Osteocyte (in vitro differentiated cells): ENCODE measurements at regions not wholly inside any gene's neighbourhood (a gene's known extent, or its start where the extent isn't known, plus 50 kb on each side); places are given as distances from the start of the nearest gene placed in this dataset.

Experiments
- DNase-seq: peaks from one replicate; pipeline ENCODE4 v3.0.0; 2021; ENCODE audit warnings: mixed read lengths; ENCODE audit not compliant: unreplicated experiment; ENCODE audit errors: extremely low spot score
- H3K27ac Mint-ChIP-seq: one replicate; pipeline ENCODE4 v1.8.0; 2021; ENCODE audit warnings: mild to moderate bottlenecking, mixed read lengths; ENCODE audit not compliant: unreplicated experiment
- H3K27me3 Mint-ChIP-seq: one replicate; pipeline ENCODE4 v1.8.0; 2021; ENCODE audit warnings: mixed read lengths; ENCODE audit not compliant: unreplicated experiment
- H3K36me3 Mint-ChIP-seq: one replicate; pipeline ENCODE4 v1.8.0; 2021; ENCODE audit warnings: mixed read lengths; ENCODE audit not compliant: unreplicated experiment
- H3K4me1 Mint-ChIP-seq: one replicate; pipeline ENCODE4 v1.8.0; 2021; ENCODE audit warnings: mixed read lengths; ENCODE audit not compliant: unreplicated experiment
- H3K4me3 Mint-ChIP-seq: one replicate; pipeline ENCODE4 v1.8.0; 2021; ENCODE audit warnings: mild to moderate bottlenecking, moderate library complexity, mixed read lengths; ENCODE audit not compliant: unreplicated experiment
- H3K9me3 Mint-ChIP-seq: one replicate; pipeline ENCODE4 v1.8.0; 2021; ENCODE audit warnings: mixed read lengths; ENCODE audit not compliant: unreplicated experiment
- CTCF ChIP-seq: fragments of 200-600 bp; sonication (generic); IDR thresholded peaks from 2 replicates; pipeline ENCODE4 v1.5.0; 2021; ENCODE audit warnings: antibody characterized with exemption, mild to moderate bottlenecking, moderate library complexity

DNA sequence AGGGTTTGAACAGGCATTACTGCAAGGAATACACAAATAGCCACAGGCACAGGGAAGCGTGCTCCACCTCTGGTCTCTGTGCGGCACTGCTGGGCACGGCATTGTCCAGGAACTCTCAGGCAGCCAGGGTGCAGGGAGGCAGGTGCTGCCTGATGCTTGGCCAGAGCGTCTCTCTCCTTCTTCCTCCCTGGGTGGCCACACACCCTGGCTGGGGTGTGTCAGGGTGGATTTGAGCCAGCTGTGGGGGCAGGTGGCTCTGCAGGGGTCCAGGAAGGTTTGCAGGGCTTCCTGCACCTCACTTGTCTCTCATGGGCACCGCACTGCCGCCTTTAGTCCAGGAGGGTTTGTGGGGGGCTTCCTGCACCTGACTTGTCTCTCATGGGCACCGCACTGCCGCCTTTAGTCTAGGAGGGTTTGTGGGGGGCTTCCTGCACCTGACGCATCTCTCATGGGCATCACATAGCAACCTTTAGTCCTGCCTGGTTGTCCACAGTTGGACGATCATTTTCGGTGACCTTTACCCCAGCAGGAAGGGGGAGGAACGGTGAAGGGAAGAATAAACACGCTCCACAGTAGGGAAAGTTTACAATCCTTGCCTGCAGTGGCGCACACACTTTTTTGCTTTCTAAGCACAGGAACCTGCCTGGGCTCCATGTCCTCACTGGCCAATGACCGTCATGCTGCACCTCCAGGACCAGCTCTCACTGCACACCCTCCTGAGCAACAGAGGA, 332.9 kb downstream of the EIPR1 start:
- Mint-ChIP-seq H3K4me3 (no peak overlapping the region), H3K9me3 (peaks cover 5% of the 10 kb centered on the region), H3K27ac (no peak overlapping the region), H3K36me3 (no peaks in the 10 kb centered on the region), H3K27me3 (no peaks in the 10 kb centered on the region), H3K4me1 (peaks cover 13% of the 10 kb centered on the region)
- no peak for TF ChIP-seq CTCF
- no peak for DNase-seq

DNA sequence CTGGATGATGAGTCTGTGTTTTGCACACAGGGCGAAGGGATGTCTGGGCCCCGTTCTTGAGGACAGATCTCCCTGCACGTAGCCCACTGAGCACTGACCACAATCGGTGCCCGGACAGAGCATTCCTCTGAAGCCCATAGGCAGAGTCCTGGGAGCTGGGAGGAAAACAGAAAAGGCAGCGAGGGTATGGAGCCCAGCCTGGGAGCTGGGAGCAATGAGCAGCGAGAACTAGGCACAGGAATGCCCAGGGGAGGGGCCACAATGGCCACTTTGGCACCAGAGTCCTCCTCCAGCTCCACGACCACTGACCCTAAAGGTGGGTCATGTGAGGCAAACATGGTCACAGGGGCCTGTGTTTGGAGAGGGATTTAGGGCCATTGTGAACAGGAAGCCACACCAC, 333.9 kb downstream of the EIPR1 start:
- TF ChIP-seq CTCF, result no peak
- H3K27me3 Mint-ChIP-seq, result no peaks in the 10 kb centered on the region
- no peak for DNase-seq
- no peak overlapping the region for H3K4me3 Mint-ChIP-seq
- H3K9me3 Mint-ChIP-seq, result peaks cover 5% of the 10 kb centered on the region
- no peak overlapping the region for H3K27ac Mint-ChIP-seq
- H3K4me1 Mint-ChIP-seq, result peaks cover 13% of the 10 kb centered on the region
- H3K36me3 Mint-ChIP-seq, result no peaks in the 10 kb centered on the region

DNA sequence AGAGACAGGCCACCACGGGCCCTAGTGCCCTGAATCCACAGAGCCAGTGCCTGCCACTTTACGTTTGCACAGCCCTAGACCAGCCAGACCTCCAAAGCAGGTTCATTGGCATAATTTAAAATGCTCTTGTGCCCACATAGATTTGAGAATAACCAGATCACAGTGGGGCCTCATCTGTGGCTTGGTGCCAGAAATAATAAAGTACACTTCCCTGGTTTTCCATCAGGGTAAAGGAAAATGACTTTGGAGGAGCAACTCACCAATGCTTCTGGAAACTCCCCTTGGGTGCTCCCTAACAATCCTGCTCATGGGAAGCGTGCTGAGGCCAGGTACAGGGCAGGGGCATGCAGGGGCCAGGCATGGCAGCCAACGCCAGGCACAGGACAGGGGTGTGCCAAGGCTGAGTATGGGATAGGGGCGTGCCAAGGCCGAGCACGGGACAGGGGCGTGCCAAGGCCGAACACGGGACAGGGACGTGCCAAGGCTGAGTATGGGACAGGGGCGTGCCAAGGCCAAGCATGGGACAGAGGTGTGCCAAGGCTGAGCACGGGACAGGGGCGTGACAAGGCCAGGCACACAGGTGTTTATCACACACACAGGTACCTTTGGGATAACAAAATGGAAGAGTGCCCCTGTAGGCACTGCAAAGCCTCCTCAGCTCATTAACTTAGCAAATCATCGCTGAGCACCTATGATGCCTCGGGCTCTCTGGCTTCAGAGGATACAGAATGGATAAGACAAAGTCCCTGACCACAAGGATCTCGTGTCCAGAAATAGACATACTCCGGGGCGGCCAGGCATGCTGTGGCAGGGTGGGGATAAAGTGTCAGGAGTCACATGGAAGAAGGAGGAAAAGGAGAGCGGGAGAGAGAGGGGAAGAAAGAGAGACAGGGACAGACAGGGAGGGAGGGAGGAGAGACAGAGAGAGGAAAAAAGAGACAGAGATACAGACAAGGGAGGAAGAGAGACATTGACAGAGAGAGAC, 334.7 kb downstream of the EIPR1 start:
- no peak overlapping the region for H3K4me3 Mint-ChIP-seq
- no peaks in the 10 kb centered on the region for H3K36me3 Mint-ChIP-seq
- TF ChIP-seq CTCF, result no peak
- H3K27me3 Mint-ChIP-seq, result no peaks in the 10 kb centered on the region
- DNase-seq, result no peak
- no peak overlapping the region for H3K27ac Mint-ChIP-seq
- H3K4me1 Mint-ChIP-seq, result peaks cover 13% of the 10 kb centered on the region
- H3K9me3 Mint-ChIP-seq, result peaks cover 10% of the 10 kb centered on the region

- TF ChIP-seq CTCF, result no peak
- no peaks in the 10 kb centered on the region for H3K36me3 Mint-ChIP-seq
- no peaks in the 10 kb centered on the region for H3K27me3 Mint-ChIP-seq
- peaks cover 13% of the 10 kb centered on the region for H3K4me1 Mint-ChIP-seq
- no peak overlapping the region for H3K4me3 Mint-ChIP-seq
- H3K27ac Mint-ChIP-seq, result peak overlapping the region; percentile 27
- DNase-seq, result peak; percentile 63
- peaks cover 10% of the 10 kb centered on the region for H3K9me3 Mint-ChIP-seq
Observed at GRCh38 chr2:3041841-3042600, 335.6 kb downstream of the EIPR1 start.
